NCI-H82 (cell line): ENCODE measurements at regions not wholly inside any gene's neighbourhood (a gene's known extent, or its start where the extent isn't known, plus 50 kb on each side); places are given as distances from the start of the nearest gene placed in this dataset.
A peak's percentile ranks its signal among the peaks of the same experiment; 100 is the strongest.

ENCODE experiments used
- DNase-seq: peaks from one replicate; lab custom pipeline; 2025; lab: John Stamatoyannopoulos, UW

DNA sequence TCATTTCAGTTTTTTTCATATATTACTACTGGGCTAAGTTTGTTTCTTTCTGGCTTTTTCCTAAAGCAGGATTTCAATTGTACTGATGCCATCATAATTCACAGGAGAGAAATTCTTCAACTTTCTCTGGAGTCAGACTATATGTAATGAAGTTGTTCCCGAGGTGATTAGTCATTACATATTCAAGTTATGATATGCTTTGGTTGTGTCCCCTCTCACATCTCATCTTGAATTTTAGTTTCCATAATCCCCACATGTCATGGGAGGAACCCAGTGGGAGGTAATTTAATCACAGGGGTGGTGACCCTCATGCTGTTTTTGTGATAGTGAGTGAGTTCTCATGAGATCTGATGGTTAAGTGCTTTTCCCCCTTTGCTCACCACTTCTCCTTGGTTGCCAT is 227.5 kb upstream of the LRIG3 start:
- no peak for DNase-seq

GRCh38 chr12:59142183-59142790 is 222.0 kb upstream of the LRIG3 start:
- no peak for DNase-seq

DNA sequence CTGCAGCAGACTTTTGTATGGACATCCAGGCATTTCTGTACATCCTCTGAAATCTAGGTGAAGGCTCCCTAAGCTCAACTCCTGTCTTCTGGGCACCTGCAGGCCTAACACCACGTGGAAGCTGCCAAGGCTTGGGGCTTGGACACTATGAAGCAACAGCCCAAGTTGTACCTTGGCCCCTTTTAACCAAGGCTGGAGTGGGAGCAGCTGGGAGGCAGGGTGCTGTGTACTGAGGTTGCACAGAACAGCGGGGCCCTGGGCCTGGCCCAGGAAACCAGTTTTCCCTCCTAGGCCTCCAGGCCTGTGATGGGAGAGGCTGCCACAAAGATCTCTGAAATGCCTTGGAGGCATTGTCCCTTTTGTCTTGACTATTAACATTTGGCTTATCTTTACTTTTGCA is 214.4 kb upstream of the LRIG3 start:
- no peak for DNase-seq

GRCh38 chr12:59131462-59131861 is 211.2 kb upstream of the LRIG3 start:
- DNase-seq = no peak

- DNase-seq = no peak
Observed at GRCh38 chr12:59122784-59123183, 202.5 kb upstream of the LRIG3 start.

DNA sequence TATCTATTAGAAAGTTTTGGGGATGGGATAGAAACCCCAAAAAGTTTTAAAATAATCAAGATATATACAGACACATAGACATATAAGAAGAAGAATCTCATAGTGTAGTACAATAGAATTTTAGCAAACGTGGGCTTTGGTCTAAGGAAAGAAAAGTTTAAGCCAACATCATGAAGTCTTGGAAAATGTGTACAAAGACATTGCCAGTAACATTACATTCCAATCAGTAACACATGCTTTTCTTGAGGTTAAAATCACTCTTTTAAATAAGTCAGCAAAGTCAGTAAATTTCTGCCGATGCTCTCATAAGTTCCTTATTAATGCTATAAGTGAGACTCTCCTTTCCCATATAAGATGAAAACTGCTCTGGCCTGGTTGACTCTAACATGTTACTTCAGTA is 201.1 kb upstream of the LRIG3 start:
- no peak for DNase-seq

DNA sequence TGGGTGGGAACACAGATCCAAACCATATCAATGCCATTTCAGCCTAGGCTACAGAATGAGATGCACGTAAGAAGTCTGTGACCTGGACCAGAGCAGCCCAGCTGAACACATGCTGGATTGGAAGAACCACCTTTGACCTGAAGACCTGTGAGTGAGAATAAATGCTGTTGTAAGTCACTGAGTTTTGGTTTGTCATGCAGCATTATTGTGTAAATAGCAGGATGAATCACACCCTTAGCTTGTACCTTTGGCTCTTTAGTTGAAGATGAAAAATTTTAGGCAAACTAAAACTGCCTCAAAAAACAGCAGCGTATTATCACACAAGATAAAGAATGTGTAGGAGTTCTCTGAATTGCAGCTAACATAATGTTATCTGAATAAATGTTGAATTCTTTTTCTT is 199.4 kb upstream of the LRIG3 start:
- no peak for DNase-seq

DNA sequence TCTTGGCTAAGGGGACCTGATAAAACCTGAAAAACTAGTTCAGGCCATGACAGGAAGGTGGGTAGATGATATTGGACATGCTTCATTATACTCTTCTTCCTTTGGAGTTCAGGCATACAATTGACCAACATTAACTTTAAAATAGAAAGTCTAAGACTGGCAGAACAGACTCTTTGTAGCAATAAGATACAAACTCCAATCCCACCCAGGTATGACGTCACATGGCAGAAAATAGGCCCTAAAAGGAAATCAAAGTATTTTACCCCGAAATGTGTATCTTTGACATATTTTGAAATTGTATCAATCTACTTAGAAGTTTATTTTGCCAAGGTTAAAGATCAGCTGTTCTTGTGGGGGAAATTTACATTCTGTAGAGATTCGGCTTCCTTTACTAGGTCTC is 198.1 kb upstream of the LRIG3 start:
- no peak for DNase-seq

GRCh38 chr12:59115995-59116394 is 195.7 kb upstream of the LRIG3 start:
- no peak for DNase-seq

DNA sequence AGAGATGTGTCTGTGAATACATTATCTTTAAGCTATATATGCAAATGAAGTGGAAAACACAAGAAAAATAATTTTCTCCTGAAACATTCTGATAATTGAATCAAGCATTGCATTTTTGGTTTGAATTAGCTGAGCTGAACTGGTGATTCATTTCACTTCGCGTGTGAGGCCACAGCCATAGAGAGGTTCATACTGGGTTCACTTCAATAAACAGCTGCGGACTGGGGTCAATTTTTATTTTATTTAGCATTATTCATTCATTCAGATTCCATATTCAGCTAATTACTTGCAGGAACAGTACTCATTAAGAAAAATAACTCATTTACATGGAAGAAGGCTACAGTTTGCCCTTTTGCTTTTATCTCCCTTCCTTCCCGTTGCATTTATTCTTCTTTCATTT is 195.2 kb upstream of the LRIG3 start:
- no peak for DNase-seq

GRCh38 chr12:59113831-59114615 is 193.7 kb upstream of the LRIG3 start:
- DNase-seq = peak; percentile 84

- DNase-seq = peak; percentile 27
Observed at GRCh38 chr12:59111851-59112250, 191.5 kb upstream of the LRIG3 start.

GRCh38 chr12:59108516-59108915 is 188.2 kb upstream of the LRIG3 start:
- peak; percentile 55 for DNase-seq

- DNase-seq = no peak
Observed at GRCh38 chr12:59100585-59100984, 180.3 kb upstream of the LRIG3 start.

GRCh38 chr12:59097876-59098275 is 177.6 kb upstream of the LRIG3 start:
- DNase-seq = no peak

GRCh38 chr12:59096246-59096645 is 175.9 kb upstream of the LRIG3 start:
- DNase-seq = no peak

DNA sequence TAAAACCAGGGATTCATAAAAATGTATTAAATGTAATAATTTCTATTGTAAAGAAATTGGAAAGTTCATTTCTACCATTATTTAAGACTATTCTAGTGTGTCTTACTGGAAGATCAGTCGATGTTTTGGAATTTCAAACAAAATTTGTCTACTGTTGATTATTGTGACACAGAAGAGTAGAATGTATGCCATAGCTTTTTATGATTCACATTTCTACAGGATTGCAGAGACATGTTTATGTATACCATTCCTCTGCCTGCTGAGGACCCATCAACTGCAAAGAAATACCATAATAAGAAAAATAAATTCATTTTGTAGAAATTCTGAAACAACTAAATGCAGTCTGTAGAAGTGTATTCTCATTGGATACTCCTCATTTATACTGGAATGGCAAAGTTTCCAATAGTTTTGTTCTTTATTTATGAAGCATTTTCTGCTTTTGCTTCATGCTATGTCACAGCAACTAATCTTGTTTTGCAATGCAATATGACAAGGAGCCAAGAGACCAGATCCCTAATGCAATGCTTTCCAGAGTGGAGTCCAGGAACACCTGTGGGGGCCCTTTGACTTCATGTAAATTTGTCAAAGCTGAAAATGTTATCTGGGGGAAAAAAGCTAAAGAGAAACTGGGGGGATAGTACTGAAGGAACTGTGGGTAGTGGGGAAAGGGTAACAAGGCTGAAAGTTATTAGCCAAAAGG is 172.9 kb upstream of the LRIG3 start:
- DNase-seq = no peak

DNA sequence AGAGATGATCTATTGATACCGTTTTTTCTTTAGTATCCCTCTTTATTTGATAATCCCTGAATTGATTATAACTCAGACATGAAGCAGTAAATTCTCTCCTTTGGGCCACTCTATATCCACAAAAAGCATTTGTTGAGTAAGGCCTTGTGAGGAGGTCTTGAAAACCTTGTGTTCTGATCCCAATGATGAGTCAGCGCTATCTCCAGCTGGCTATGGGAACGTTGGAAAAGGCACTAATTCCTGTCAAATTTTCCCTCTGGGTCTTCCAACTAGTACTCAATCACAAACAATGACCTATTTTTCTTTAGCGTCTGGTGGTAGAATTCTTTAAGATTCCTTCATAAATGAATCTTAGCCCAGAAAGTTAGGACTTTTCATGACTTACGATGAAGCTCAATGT is 168.4 kb upstream of the LRIG3 start:
- no peak for DNase-seq

GRCh38 chr12:59087691-59088090 is 167.4 kb upstream of the LRIG3 start:
- no peak for DNase-seq

GRCh38 chr12:59087077-59087673 is 166.9 kb upstream of the LRIG3 start:
- no peak for DNase-seq

DNA sequence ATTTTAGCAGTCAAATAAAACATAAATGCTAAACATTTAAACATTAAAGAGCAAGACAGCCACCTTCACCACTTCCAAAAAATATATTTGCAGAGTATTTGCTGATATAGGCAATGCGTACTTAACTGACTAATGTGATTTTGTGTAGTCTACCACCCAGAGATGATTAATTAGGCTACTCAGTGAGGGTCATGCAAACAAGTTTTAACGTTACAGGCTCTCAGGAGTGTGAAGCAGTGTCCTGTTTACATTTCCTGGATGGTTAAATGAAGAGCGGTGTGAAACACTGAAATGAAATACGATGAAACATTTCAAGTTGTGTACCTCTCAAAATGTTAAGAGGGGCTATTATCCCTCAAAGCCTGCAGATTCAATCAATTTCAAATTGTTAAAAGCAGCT is 165.8 kb upstream of the LRIG3 start:
- DNase-seq = no peak

DNA sequence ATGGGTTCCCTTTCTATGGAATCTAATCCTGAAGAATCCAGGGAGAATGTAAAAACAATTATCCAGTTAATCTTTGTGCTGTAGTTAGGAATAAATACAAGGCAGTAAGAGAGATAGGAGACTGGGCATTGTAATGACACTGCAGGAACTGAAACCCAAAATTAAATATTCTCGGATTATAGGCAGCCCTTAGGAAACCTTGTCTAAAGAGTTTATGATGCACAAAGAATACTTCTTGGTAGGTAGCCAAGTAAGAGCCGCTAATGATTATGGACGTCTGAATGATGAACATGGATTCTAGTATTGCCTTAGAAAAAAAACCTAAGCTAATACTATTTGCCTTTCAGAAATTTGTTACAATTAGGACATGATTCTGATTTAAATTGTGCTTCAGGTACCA is 165.4 kb upstream of the LRIG3 start:
- no peak for DNase-seq
